MM.1S (cell line): ENCODE measurements at regions not wholly inside any gene's neighbourhood (a gene's known extent, or its start where the extent isn't known, plus 50 kb on each side); places are given as distances from the start of the nearest gene placed in this dataset.

Source experiments
- EZH2 ChIP-seq: fragments of 300-600 bp; sonication (generic); optimal IDR thresholded peaks from 2 replicates; pipeline ENCODE3; 2017; ENCODE audit warnings: low read depth, mild to moderate bottlenecking, antibody characterized with exemption, low read length, mixed read lengths
- EZH2phosphoT487 ChIP-seq: fragments of 300-600 bp; sonication (generic); IDR thresholded peaks from 2 replicates; pipeline ENCODE4 v1.6.1; 2018; ENCODE audit warnings: antibody characterized with exemption, low read length
- TF ChIP-seq, protein P1 (sequence below): fragments of 300-600 bp; sonication (generic); IDR thresholded peaks from 2 replicates; pipeline ENCODE4 v1.5.1; 2016; ENCODE audit warnings: antibody characterized with exemption, low read length, mixed read lengths

DNA sequence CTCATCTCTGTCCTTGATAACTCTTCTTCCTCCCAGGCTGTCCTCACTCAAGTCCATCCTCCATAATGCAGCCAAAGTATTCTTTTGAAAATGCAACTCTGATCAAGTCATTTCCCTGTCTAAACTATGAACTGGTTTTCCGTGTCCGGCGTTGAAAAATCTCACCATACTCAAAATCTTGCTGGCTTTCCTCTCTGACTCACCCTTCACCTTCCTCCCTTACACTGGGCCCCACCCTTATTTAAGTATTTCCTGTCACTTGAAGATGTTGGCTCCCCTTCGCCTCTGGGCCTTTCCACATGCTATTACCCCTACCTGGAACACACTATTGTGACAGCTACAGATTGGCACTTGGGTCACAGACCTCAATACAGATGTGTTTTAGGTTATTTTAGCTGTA lies 515.6 kb downstream of the INHBA start:
- TF ChIP-seq, protein P1, sequence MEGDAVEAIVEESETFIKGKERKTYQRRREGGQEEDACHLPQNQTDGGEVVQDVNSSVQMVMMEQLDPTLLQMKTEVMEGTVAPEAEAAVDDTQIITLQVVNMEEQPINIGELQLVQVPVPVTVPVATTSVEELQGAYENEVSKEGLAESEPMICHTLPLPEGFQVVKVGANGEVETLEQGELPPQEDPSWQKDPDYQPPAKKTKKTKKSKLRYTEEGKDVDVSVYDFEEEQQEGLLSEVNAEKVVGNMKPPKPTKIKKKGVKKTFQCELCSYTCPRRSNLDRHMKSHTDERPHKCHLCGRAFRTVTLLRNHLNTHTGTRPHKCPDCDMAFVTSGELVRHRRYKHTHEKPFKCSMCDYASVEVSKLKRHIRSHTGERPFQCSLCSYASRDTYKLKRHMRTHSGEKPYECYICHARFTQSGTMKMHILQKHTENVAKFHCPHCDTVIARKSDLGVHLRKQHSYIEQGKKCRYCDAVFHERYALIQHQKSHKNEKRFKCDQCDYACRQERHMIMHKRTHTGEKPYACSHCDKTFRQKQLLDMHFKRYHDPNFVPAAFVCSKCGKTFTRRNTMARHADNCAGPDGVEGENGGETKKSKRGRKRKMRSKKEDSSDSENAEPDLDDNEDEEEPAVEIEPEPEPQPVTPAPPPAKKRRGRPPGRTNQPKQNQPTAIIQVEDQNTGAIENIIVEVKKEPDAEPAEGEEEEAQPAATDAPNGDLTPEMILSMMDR: no peak
- TF ChIP-seq EZH2 (no peak), EZH2phosphoT487 (no peak)
